ENCODE measurements at regions not wholly inside any gene's neighbourhood (a gene's known extent, or its start where the extent isn't known, plus 50 kb on each side); places are given as distances from the start of the nearest gene placed in this dataset.
"Not testable (repeated sequence)": the region's sequence is repeated elsewhere in the genome, so short reads cannot be mapped to it uniquely, and the experiment has no call there.

- DNase-seq (ENCODE audit: low spot score); FAIRE-seq: not testable (repeated sequence)
Measured at GRCh38 chr7:49100908-49101740, 176.8 kb downstream of the CDC14C start.

GRCh38 chr7:49102411-49102810 is 178.1 kb downstream of the CDC14C start:
- FAIRE-seq (no peak), DNase-seq (ENCODE audit: low spot score) (no peak)

- FAIRE-seq (no peak), DNase-seq (ENCODE audit: low spot score) (no peak)
Measured at GRCh38 chr7:49111706-49112105, 187.4 kb downstream of the CDC14C start.

GRCh38 chr7:49112222-49112621 is 187.9 kb downstream of the CDC14C start:
- DNase-seq (ENCODE audit: low spot score) (no peak), FAIRE-seq (no peak)

- FAIRE-seq (no peak), DNase-seq (ENCODE audit: low spot score) (no peak)
Measured at GRCh38 chr7:49112647-49113046, 188.3 kb downstream of the CDC14C start.

GRCh38 chr7:49119706-49120105 is 195.4 kb downstream of the CDC14C start:
- no peak for DNase-seq (ENCODE audit: low spot score)
- no peak for FAIRE-seq

GRCh38 chr7:49125246-49125645 is 200.9 kb downstream of the CDC14C start:
- DNase-seq (ENCODE audit: low spot score), result no peak
- no peak for FAIRE-seq

- DNase-seq (ENCODE audit: low spot score) (no peak), FAIRE-seq (no peak)
Measured at GRCh38 chr7:49127359-49127913, 203.1 kb downstream of the CDC14C start.

- DNase-seq (ENCODE audit: low spot score) (no peak), FAIRE-seq (no peak)
Measured at GRCh38 chr7:49137978-49138377, 213.6 kb downstream of the CDC14C start.

- no peak for FAIRE-seq
- DNase-seq (ENCODE audit: low spot score), result no peak
Measured at GRCh38 chr7:49150486-49150885, 226.1 kb downstream of the CDC14C start.

- no peak for FAIRE-seq
Measured at GRCh38 chr7:49151146-49151545, 226.8 kb downstream of the CDC14C start.

GRCh38 chr7:49158321-49158720 is 234.0 kb downstream of the CDC14C start:
- no peak for FAIRE-seq

More at GRCh38 chr7:49151146-49151545, 226.8 kb downstream of the CDC14C start:
- no peak for DNase-seq (ENCODE audit: low spot score)

GRCh38 chr7:49159536-49159935 is 235.2 kb downstream of the CDC14C start:
- DNase-seq (ENCODE audit: low spot score) (no peak), FAIRE-seq (no peak)

More at GRCh38 chr7:49158321-49158720, 234.0 kb downstream of the CDC14C start:
- DNase-seq (ENCODE audit: low spot score), result no peak

- no peak for DNase-seq (ENCODE audit: low spot score)
- FAIRE-seq, result no peak
Measured at GRCh38 chr7:49166441-49166840, 242.1 kb downstream of the CDC14C start.

- FAIRE-seq (no peak), DNase-seq (ENCODE audit: low spot score) (no peak)
Measured at GRCh38 chr7:49172639-49173038, 248.3 kb downstream of the CDC14C start.

- FAIRE-seq (no peak), DNase-seq (ENCODE audit: low spot score) (peak; percentile 52)
Measured at GRCh38 chr7:49174396-49174795, 250.0 kb downstream of the CDC14C start.

GRCh38 chr7:49187543-49188268 is 263.4 kb downstream of the CDC14C start:
- FAIRE-seq (no peak), DNase-seq (ENCODE audit: low spot score) (no peak)

GRCh38 chr7:49228426-49229098 is 304.2 kb downstream of the CDC14C start:
- FAIRE-seq (no peak), DNase-seq (ENCODE audit: low spot score) (no peak)

GRCh38 chr7:49229246-49229645 is 304.9 kb downstream of the CDC14C start:
- DNase-seq (ENCODE audit: low spot score), result no peak
- FAIRE-seq, result no peak

GRCh38 chr7:49243521-49243920 is 319.2 kb downstream of the CDC14C start:
- no peak for FAIRE-seq

GRCh38 chr7:49244543-49244942 is 320.2 kb downstream of the CDC14C start:
- FAIRE-seq, result no peak
- DNase-seq (ENCODE audit: low spot score), result no peak

More at GRCh38 chr7:49243521-49243920, 319.2 kb downstream of the CDC14C start:
- no peak for DNase-seq (ENCODE audit: low spot score)

GRCh38 chr7:49245062-49245461 is 320.7 kb downstream of the CDC14C start:
- FAIRE-seq, result no peak
- DNase-seq (ENCODE audit: low spot score), result no peak
